ENCODE measurements at regions not wholly inside any gene's neighbourhood (a gene's known extent, or its start where the extent isn't known, plus 50 kb on each side); places are given as distances from the start of the nearest gene placed in this dataset.

GRCh38 chr11:25983280-25983679, 348.6 kb upstream of the ANO3 start:
- TF ChIP-seq FOXK1 (CRISPR knock-in tag; IDR thresholded peaks at IDR 0.05) (no peak), TP53 (CRISPR knock-in tag; IDR thresholded peaks at IDR 0.05) (no peak), NR2C2 (CRISPR knock-in tag; IDR thresholded peaks at IDR 0.05) (no peak), CREM (CRISPR knock-in tag; IDR thresholded peaks at IDR 0.05) (no peak), ZSCAN18 (CRISPR knock-in tag; IDR thresholded peaks at IDR 0.05) (no peak), SP1 (CRISPR knock-in tag; conservative IDR thresholded peaks at IDR 0.05) (no peak), ATF3 (CRISPR knock-in tag; conservative IDR thresholded peaks at IDR 0.05) (no peak), ESRRA (CRISPR knock-in tag; IDR thresholded peaks at IDR 0.05; ENCODE audit: borderline replicate concordance) (no peak), ZMAT4 (CRISPR knock-in tag; IDR thresholded peaks at IDR 0.05) (no peak), TCF7 (CRISPR knock-in tag; IDR thresholded peaks at IDR 0.05; ENCODE audit: low read depth) (no peak), USF1 (CRISPR knock-in tag; IDR thresholded peaks at IDR 0.05) (no peak), CREB1 (CRISPR knock-in tag; IDR thresholded peaks at IDR 0.05) (no peak)
- TF ChIP-seq, protein P1, sequence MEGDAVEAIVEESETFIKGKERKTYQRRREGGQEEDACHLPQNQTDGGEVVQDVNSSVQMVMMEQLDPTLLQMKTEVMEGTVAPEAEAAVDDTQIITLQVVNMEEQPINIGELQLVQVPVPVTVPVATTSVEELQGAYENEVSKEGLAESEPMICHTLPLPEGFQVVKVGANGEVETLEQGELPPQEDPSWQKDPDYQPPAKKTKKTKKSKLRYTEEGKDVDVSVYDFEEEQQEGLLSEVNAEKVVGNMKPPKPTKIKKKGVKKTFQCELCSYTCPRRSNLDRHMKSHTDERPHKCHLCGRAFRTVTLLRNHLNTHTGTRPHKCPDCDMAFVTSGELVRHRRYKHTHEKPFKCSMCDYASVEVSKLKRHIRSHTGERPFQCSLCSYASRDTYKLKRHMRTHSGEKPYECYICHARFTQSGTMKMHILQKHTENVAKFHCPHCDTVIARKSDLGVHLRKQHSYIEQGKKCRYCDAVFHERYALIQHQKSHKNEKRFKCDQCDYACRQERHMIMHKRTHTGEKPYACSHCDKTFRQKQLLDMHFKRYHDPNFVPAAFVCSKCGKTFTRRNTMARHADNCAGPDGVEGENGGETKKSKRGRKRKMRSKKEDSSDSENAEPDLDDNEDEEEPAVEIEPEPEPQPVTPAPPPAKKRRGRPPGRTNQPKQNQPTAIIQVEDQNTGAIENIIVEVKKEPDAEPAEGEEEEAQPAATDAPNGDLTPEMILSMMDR (IDR thresholded peaks at IDR 0.05): no peak
- TF ChIP-seq, protein P2, sequence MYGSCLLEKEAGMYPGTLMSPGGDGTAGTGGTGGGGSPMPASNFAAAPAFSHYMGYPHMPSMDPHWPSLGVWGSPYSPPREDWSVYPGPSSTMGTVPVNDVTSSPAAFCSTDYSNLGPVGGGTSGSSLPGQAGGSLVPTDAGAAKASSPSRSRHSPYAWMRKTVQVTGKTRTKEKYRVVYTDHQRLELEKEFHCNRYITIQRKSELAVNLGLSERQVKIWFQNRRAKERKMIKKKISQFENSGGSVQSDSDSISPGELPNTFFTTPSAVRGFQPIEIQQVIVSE (CRISPR knock-in tag; IDR thresholded peaks at IDR 0.05; ENCODE audit: borderline replicate concordance): no peak
